Activated CD4-positive, alpha-beta T cell treated with anti-CD3 and anti-CD28 coated beads, Interleukin-2, amount 50 U/mL, for 16 hours (primary cell): ENCODE measurements at regions not wholly inside any gene's neighbourhood (a gene's known extent, or its start where the extent isn't known, plus 50 kb on each side); places are given as distances from the start of the nearest gene placed in this dataset.
"Not testable (repeated sequence)": the region's sequence is repeated elsewhere in the genome, so short reads cannot be mapped to it uniquely, and the experiment has no call there.

Experiments used
- DNase-seq: peaks from one replicate; pipeline ENCODE4 v3.0.0-alpha.2; 2020

- DNase-seq: no peak
These were observed 1698.2 kb downstream of the REEP3 start for GRCh38 chr10:65219444-65219843.

- DNase-seq: no peak
These were observed 1694.7 kb upstream of the LRRTM3 start for GRCh38 chr10:65231148-65231547.

GRCh38 chr10:65234261-65234660 is 1691.6 kb upstream of the LRRTM3 start:
- no peak for DNase-seq

GRCh38 chr10:65235266-65235665 is 1690.6 kb upstream of the LRRTM3 start:
- DNase-seq: no peak

- no peak for DNase-seq
These were observed 1690.0 kb upstream of the LRRTM3 start for GRCh38 chr10:65235846-65236245.

- DNase-seq: no peak
These were observed 1660.3 kb upstream of the LRRTM3 start for GRCh38 chr10:65265451-65265954.

GRCh38 chr10:65269551-65269950 is 1656.3 kb upstream of the LRRTM3 start:
- not testable (repeated sequence) for DNase-seq

- DNase-seq: no peak
These were observed 1654.9 kb upstream of the LRRTM3 start for GRCh38 chr10:65270969-65271368.

- DNase-seq: no peak
These were observed 1652.7 kb upstream of the LRRTM3 start for GRCh38 chr10:65273115-65273514.

- no peak for DNase-seq
These were observed 1650.5 kb upstream of the LRRTM3 start for GRCh38 chr10:65275296-65275695.

- no peak for DNase-seq
These were observed 1641.3 kb upstream of the LRRTM3 start for GRCh38 chr10:65284495-65285041.

- not testable (repeated sequence) for DNase-seq
These were observed 1640.1 kb upstream of the LRRTM3 start for GRCh38 chr10:65285726-65286125.

GRCh38 chr10:65291286-65291685 is 1634.5 kb upstream of the LRRTM3 start:
- DNase-seq: no peak

- no peak for DNase-seq
These were observed 1633.3 kb upstream of the LRRTM3 start for GRCh38 chr10:65292551-65292950.

GRCh38 chr10:65294329-65294728 is 1631.5 kb upstream of the LRRTM3 start:
- DNase-seq: no peak

GRCh38 chr10:65301181-65301580 is 1624.7 kb upstream of the LRRTM3 start:
- no peak for DNase-seq

GRCh38 chr10:65306201-65306600 is 1619.6 kb upstream of the LRRTM3 start:
- no peak for DNase-seq

- no peak for DNase-seq
These were observed 1613.0 kb upstream of the LRRTM3 start for GRCh38 chr10:65312876-65313275.

- no peak for DNase-seq
These were observed 1612.4 kb upstream of the LRRTM3 start for GRCh38 chr10:65313406-65313805.

- no peak for DNase-seq
These were observed 1611.6 kb upstream of the LRRTM3 start for GRCh38 chr10:65314253-65314652.

GRCh38 chr10:65319493-65319892 is 1606.3 kb upstream of the LRRTM3 start:
- no peak for DNase-seq

- DNase-seq: no peak
These were observed 1605.4 kb upstream of the LRRTM3 start for GRCh38 chr10:65320236-65321026.

GRCh38 chr10:65323802-65324201 is 1602.0 kb upstream of the LRRTM3 start:
- DNase-seq: no peak

- DNase-seq: no peak
These were observed 1599.9 kb upstream of the LRRTM3 start for GRCh38 chr10:65325913-65326312.

GRCh38 chr10:65328486-65328885 is 1597.3 kb upstream of the LRRTM3 start:
- no peak for DNase-seq
